ENCODE measurements at regions not wholly inside any gene's neighbourhood (a gene's known extent, or its start where the extent isn't known, plus 50 kb on each side); places are given as distances from the start of the nearest gene placed in this dataset.

DNA sequence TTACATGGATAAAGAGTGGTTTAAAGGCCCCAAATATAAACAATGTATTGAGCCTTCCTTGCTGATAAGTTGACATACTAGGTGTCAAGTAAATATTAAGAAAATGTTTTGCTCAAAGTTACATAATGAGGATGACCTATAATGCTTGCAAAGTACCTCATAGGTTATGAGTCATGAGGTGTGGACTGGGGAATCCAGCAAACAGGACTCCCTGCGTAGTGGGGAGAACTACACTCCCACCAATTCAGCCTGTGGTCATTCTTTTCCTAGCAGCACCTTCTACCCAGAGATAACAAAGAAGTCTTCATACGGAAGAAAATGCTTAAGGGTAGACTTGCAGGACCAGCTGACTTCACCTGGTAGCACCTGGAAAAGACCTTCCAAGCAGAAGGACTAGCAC lies 418.9 kb upstream of the CPEB2 start:
- TF ChIP-seq CTCF (tag by site-specific recombination; IDR thresholded peaks at IDR 0.05) (no peak), ZNF184 (tag by site-specific recombination; IDR thresholded peaks at IDR 0.05) (no peak), TRIM28 (IDR thresholded peaks at IDR 0.05; ENCODE audit: borderline replicate concordance, low read length) (no peak), ZSCAN30 (tag by site-specific recombination; IDR thresholded peaks at IDR 0.05) (no peak), ZNF174 (tag by site-specific recombination; IDR thresholded peaks at IDR 0.05) (no peak), SP2 (tag by site-specific recombination; IDR thresholded peaks at IDR 0.05) (no peak), ZBTB49 (tag by site-specific recombination; IDR thresholded peaks at IDR 0.05; ENCODE audit: low read depth) (no peak), ZFP41 (tag by site-specific recombination; IDR thresholded peaks at IDR 0.05; ENCODE audit: borderline replicate concordance) (no peak), BCL6B (tag by site-specific recombination; IDR thresholded peaks at IDR 0.05) (no peak), MYNN (tag by site-specific recombination; IDR thresholded peaks at IDR 0.05; ENCODE audit: borderline replicate concordance) (no peak), ZNF248 (tag by site-specific recombination; IDR thresholded peaks at IDR 0.05) (no peak)
- TF ChIP-seq, protein P1, sequence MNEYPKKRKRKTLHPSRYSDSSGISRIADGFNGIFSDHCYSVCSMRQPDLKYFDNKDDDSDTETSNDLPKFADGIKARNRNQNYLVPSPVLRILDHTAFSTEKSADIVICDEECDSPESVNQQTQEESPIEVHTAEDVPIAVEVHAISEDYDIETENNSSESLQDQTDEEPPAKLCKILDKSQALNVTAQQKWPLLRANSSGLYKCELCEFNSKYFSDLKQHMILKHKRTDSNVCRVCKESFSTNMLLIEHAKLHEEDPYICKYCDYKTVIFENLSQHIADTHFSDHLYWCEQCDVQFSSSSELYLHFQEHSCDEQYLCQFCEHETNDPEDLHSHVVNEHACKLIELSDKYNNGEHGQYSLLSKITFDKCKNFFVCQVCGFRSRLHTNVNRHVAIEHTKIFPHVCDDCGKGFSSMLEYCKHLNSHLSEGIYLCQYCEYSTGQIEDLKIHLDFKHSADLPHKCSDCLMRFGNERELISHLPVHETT (tag by site-specific recombination; IDR thresholded peaks at IDR 0.05): no peak
- TF ChIP-seq, protein P2, sequence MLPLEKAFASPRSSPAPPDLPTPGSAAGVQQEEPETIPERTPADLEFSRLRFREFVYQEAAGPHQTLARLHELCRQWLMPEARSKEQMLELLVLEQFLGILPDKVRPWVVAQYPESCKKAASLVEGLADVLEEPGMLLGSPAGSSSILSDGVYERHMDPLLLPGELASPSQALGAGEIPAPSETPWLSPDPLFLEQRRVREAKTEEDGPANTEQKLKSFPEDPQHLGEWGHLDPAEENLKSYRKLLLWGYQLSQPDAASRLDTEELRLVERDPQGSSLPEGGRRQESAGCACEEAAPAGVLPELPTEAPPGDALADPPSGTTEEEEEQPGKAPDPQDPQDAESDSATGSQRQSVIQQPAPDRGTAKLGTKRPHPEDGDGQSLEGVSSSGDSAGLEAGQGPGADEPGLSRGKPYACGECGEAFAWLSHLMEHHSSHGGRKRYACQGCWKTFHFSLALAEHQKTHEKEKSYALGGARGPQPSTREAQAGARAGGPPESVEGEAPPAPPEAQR (tag by site-specific recombination; IDR thresholded peaks at IDR 0.05): no peak

All from HEK293 (cell line).